SH-SY5Y (cell line): ENCODE measurements at regions not wholly inside any gene's neighbourhood (a gene's known extent, or its start where the extent isn't known, plus 50 kb on each side); places are given as distances from the start of the nearest gene placed in this dataset.

Experiments
- GATA2 ChIP-seq: IDR thresholded peaks from 2 replicates; pipeline ENCODE4 v1.6.1; 2011; ENCODE audit warnings: mild to moderate bottlenecking, low read depth, low read length
- GATA3 ChIP-seq: IDR thresholded peaks from 2 replicates; pipeline ENCODE4 v1.6.1; 2011; ENCODE audit warnings: low read depth, mild to moderate bottlenecking, low read length, moderate library complexity

DNA sequence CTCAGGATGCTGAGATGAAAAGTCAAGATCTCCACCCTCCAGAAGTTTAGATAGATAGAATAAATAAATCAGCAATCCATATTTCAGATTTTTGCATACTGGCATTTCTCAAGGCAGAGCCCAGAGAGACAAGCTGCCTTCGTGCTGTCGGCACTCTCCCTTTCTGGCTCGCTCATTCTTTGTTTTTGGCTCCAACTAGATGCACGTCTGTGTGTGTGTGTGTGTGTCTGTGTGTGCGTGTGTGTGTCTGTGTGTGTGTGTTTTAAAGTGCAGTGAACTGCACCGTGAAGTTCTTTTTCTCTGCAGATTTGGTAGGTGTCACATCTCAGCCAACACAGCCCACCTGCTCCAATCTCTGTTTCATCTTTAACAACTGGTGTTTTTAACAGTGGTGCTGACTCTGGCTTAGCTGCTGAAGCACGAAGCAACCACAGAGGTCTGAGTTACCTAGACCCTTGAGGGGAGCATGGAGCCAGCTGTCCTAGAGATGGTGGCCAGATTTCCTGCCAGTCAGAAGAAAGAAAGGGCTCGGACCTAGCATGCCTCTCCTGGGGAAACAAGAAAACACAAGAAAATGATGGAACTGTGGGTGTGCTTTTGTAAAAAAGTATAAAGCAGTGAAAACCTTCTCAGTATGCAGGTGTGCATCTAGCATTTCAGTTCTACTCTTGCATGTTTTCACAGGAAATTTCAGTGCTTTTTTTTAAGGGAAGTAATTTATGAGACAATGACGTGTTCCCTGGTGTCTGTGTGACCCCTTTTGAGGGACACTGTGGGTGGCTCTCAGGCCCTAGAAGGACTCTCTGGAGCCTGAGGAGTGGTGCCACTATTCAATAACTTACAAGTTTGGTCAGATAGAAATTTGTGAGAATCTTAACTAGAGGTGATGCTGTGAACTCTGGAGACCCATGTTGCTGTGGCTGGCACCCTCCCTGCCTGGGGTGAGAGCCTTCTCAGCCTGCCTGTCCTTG, 364.3 kb downstream of the RNF144A start:
- TF ChIP-seq GATA2 (no peak), GATA3 (no peak)

GRCh38 chr2:7286120-7286519, 368.9 kb downstream of the RNF144A start:
- TF ChIP-seq GATA3 (no peak), GATA2 (no peak)

- no peak for TF ChIP-seq GATA2
These were observed 371.3 kb downstream of the RNF144A start for GRCh38 chr2:7288484-7288883.

GRCh38 chr2:7289697-7290096, 372.5 kb downstream of the RNF144A start:
- TF ChIP-seq GATA3 (no peak), GATA2 (no peak)

DNA sequence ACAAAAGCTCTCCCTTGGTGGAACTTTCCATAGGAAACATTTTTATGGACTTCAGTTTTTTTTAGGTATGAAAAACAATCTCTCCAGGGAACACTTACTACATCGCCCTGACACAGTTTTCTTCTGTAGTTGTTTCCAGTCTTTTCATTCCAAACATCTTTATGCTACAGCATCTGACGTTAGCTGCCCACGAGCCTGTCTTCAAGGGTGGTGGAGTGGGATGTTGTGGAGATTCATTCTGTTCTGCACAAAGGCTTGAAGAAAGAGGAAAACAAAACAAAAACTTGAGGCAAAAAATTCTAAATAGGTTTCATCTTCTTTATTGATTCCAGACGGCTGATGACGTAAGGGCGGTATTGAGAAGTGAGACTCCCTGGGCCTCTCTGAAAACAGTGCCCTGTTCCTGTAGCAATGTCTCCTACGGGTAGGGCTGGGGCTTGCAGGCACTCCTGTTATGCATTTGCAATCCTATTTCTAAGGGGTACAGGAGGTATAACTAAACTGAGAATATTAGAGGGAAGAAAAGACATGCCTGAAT, 375.0 kb downstream of the RNF144A start:
- no peak for TF ChIP-seq GATA2
- TF ChIP-seq GATA3: no peak

DNA sequence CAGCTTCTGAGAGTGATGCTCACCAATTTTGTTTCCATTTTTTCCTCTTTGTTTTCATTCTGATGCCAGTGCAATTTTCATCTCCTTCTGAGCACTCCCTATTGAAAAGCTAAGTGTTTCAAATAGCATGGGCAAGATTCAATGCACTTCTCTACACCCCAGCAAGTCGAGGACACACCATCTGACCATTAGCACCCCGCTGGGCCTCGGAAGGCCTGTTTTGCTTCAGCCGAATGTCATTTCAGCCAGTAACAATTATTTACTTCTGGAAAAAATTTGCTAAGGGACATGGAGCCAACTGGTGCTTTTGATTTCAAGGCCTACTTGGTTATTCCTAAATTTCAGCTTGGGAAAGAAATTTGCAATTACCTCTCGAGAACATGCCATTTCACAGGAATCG, 392.4 kb downstream of the RNF144A start:
- TF ChIP-seq GATA2 (no peak), GATA3 (no peak)

GRCh38 chr2:7324706-7325105, 407.5 kb downstream of the RNF144A start:
- no peak for TF ChIP-seq GATA3
- TF ChIP-seq GATA2: no peak

GRCh38 chr2:7325186-7325585, 408.0 kb downstream of the RNF144A start:
- no peak for TF ChIP-seq GATA2
- TF ChIP-seq GATA3: no peak

GRCh38 chr2:7329465-7329864, 412.3 kb downstream of the RNF144A start:
- TF ChIP-seq GATA2 (no peak), GATA3 (no peak)

- no peak for TF ChIP-seq GATA2
- TF ChIP-seq GATA3: no peak
These were observed 416.1 kb downstream of the RNF144A start for GRCh38 chr2:7333189-7333765.

GRCh38 chr2:7333960-7334493, 416.8 kb downstream of the RNF144A start:
- TF ChIP-seq GATA2 (peak; percentile 99), GATA3 (peak; percentile 98)

DNA sequence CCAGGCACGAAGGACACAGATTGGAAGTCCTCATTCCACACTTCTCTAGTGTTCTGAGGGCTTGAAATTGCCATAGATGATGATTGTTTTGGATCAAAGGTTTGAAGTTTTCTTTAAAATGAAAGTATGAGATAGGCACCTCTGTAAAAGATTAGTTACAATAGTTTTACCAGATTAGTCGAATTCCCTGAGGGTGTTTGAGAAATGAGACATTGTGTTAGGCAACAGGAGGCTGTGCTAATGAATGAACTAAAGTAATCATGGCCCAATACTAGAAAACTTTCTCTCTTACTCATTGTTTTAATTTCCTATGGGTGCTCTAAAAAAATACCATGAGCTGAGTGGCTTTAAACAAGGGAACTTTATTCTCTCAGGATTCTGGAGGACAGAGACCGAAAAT, 421.7 kb downstream of the RNF144A start:
- TF ChIP-seq GATA2: no peak
- TF ChIP-seq GATA3: no peak

DNA sequence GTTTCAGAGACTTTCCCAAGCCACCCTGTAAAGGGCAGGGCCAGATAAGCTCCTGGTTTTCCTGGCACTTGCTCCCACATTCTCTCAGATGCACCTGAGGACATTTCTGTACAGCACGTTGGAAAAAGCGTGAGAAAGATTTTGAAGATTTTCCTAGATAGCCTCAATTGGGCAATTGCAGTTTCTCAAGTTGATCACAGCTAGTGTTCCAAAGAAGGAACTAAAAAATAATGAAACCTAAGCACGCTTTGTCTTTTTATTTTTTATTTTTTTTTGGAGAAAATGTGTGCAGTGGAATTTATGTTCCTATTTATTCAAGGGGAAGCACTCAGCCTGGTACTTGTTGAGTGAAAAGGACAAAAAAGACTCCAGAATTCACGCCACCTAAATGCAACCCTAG, 429.1 kb downstream of the RNF144A start:
- no peak for TF ChIP-seq GATA3
- no peak for TF ChIP-seq GATA2

- TF ChIP-seq GATA3: no peak
- TF ChIP-seq GATA2: no peak
These were observed 431.5 kb downstream of the RNF144A start for GRCh38 chr2:7348761-7349160.
